GM12874 (cell line): ENCODE measurements at regions not wholly inside any gene's neighbourhood (a gene's known extent, or its start where the extent isn't known, plus 50 kb on each side); places are given as distances from the start of the nearest gene placed in this dataset.

Source experiments
- CTCF ChIP-seq: IDR thresholded peaks from 2 replicates; pipeline ENCODE4 v1.5.1; 2011; ENCODE audit warnings: low read depth, mild to moderate bottlenecking, control low read depth, low read length, moderate library complexity; ENCODE audit not compliant: insufficient read depth

DNA sequence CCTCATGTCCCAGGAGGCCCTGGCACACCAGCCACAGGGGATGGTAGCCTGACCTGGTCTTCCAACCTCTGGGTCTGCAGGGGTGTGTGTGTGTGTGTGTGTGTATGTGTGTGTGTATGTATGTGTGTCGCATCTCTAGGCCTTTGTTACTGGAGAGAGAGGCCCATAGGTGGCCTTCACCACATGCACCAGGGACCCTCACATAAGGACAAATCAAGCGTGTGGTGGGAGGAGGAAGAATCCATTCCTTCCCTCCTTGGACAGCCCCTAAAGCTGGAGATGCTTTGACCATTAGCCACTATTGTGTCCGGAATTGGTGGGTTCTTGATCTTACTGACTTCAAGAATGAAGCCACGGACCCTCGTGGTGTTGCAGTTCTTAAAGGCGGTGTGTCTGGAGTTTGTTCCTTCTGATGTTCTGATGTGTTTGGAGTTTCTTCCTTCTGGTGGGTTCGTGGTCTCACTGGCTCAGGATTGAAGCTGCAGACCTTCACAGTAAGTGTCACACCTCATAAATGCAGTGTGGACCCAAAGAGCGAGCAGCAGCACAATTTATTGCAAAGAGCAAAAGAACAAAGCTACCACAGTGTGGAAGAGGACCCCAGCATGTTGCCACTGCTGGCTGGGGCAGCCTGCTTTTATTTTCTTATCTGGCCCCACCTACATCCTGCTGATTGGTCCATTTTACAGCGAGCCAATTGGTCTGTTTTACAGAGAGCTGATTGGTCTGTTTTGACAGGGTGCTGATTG, 104.1 kb downstream of the DDX1 start:
- TF ChIP-seq CTCF: no peak

DNA sequence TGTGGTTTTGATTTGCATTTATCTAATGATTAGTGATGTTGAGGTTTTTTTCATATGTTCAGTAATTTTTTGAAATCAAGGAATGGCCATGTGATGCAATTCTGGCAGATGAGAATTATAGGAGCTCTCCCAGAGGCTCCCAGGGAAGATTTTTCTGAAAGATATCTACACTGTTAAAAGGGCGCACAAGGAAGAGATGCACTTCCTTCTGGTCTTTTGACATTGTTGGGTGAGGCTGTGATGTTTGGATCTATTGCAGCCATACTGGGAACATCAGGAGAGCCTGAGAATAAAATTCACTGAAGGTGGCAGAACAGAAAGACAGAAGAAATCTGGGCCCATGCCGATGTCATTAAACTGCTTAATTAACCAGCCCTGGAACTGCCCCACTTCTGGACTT, 108.5 kb downstream of the DDX1 start:
- no peak for TF ChIP-seq CTCF

GRCh38 chr2:15700599-15701340, 109.1 kb downstream of the DDX1 start:
- TF ChIP-seq CTCF: no peak

DNA sequence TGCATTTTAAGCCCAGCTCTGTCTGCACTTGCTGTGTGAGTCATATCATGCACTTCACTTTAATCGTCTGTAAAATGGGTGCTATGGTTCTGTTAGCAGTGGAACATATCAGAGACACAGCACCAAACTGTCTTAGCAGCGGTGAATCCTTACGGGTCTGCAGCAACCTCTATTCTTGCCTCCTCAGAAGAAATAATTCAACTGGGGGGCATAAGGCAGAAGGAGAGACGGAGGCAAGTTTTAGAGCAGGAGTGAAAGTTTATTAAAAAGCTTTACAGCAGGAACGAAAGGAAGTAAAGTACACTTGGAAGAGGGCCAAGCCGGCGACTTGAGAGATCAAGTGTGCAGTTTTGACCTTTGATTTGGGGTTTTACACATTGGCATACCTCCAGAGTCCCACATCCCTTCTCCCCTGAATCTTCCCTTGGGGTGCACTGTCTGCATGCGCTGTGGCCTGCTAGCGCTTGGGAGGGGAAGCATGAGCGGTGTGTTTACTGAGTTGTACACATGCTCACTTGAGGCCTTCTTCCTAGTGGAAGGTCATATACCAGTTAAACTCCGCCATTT, 109.8 kb downstream of the DDX1 start:
- TF ChIP-seq CTCF: no peak

DNA sequence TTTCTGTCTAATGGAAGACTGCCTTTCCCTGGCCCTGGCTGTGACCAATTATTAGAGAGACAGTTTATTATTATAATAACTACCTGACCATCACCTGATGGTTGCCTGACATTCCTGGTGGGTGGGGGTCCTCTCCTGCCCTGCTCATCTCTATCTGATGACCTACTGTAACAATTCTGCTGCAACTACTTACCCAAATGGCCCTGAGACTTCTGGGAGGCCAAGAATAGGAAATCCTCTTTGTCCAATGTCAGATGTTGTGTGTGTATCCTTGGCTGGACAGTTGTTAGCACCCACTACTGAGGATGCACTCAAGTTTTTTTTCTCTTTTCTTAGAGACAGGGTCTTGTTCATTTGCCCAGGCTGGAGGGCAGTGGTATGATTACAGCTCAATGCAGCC, 110.3 kb downstream of the DDX1 start:
- no peak for TF ChIP-seq CTCF

- no peak for TF ChIP-seq CTCF
These were observed 110.8 kb downstream of the DDX1 start for GRCh38 chr2:15702452-15702851.

GRCh38 chr2:15703365-15703869, 111.7 kb downstream of the DDX1 start:
- TF ChIP-seq CTCF: no peak
